ENCODE measurements at regions not wholly inside any gene's neighbourhood (a gene's known extent, or its start where the extent isn't known, plus 50 kb on each side); places are given as distances from the start of the nearest gene placed in this dataset.

- TF ChIP-seq EZH2phosphoT487 (IDR thresholded peaks at IDR 0.05; ENCODE audit: insufficient read depth, low read depth) (no peak), EZH2 (IDR thresholded peaks at IDR 0.05; ENCODE audit: insufficient read depth, poor library complexity, severe bottlenecking) (no peak)
Observed at GRCh38 chr9:115877852-115878438, 275.6 kb upstream of the PAPPA start.
